NT2/D1 (cell line): ENCODE measurements at regions not wholly inside any gene's neighbourhood (a gene's known extent, or its start where the extent isn't known, plus 50 kb on each side); places are given as distances from the start of the nearest gene placed in this dataset.

Experiments
- DNase-seq: peaks from one replicate; pipeline ENCODE4 v3.0.0-alpha.2; 2011; ENCODE audit warnings: low read depth, low spot score
- H3K27me3 ChIP-seq: 2 replicates; pipeline ENCODE4 v1.6.0; 2011; ENCODE audit warnings: mild to moderate bottlenecking; ENCODE audit not compliant: insufficient read length, insufficient read depth
- H3K36me3 ChIP-seq: 2 replicates; pipeline ENCODE4 v1.6.1; 2011; ENCODE audit warnings: mild to moderate bottlenecking, low read length, mixed read lengths; ENCODE audit not compliant: insufficient read depth, insufficient read length
- H3K4me1 ChIP-seq: 2 replicates; pipeline ENCODE4 v1.5.1; 2011; ENCODE audit not compliant: insufficient read depth, insufficient read length
- H3K4me3 ChIP-seq: 2 replicates; pipeline ENCODE4 v1.5.1; 2011; ENCODE audit warnings: low read depth; ENCODE audit not compliant: insufficient read length
- H3K9ac ChIP-seq: 2 replicates; pipeline ENCODE4 v1.6.0; 2011; ENCODE audit warnings: low read depth; ENCODE audit not compliant: insufficient read length
- H3K9me3 ChIP-seq: 2 replicates; pipeline ENCODE4 v1.5.1; 2011; ENCODE audit warnings: mild to moderate bottlenecking, low read length; ENCODE audit not compliant: insufficient read depth
- SUZ12 ChIP-seq: IDR thresholded peaks from 2 replicates; pipeline ENCODE4 v1.6.1; 2011; ENCODE audit not compliant: insufficient read length, insufficient read depth; ENCODE audit errors: extremely low read depth
- YY1 ChIP-seq: IDR thresholded peaks from 2 replicates; pipeline ENCODE4 v1.6.1; 2011; ENCODE audit not compliant: insufficient read length, insufficient read depth
- ZNF274 ChIP-seq: IDR thresholded peaks from 2 replicates; pipeline ENCODE4 v1.6.1; 2011; ENCODE audit warnings: mild to moderate bottlenecking, low read depth, low read length

GRCh38 chr3:82807781-82808180 lies 1046.3 kb upstream of the GBE1 start:
- TF ChIP-seq YY1 (no peak), ZNF274 (no peak), SUZ12 (no peak)
- Histone ChIP-seq H3K4me3 (no peak overlapping the region), H3K36me3 (no peaks in the 10 kb centered on the region), H3K27me3 (no peaks in the 10 kb centered on the region), H3K9me3 (no peaks in the 10 kb centered on the region), H3K9ac (no peak overlapping the region), H3K4me1 (no peaks in the 10 kb centered on the region)
- no peak for DNase-seq

GRCh38 chr3:82802501-82802900 lies 1041.1 kb upstream of the GBE1 start:
- Histone ChIP-seq H3K9ac (no peak overlapping the region), H3K4me1 (no peaks in the 10 kb centered on the region), H3K9me3 (no peaks in the 10 kb centered on the region), H3K27me3 (no peaks in the 10 kb centered on the region), H3K4me3 (no peak overlapping the region), H3K36me3 (no peaks in the 10 kb centered on the region)
- TF ChIP-seq ZNF274 (no peak), YY1 (no peak), SUZ12 (no peak)
- DNase-seq: no peak

GRCh38 chr3:82800248-82800647 lies 1038.8 kb upstream of the GBE1 start:
- no peak for DNase-seq
- no peaks in the 10 kb centered on the region for H3K36me3 ChIP-seq
- no peaks in the 10 kb centered on the region for H3K27me3 ChIP-seq
- H3K9me3 ChIP-seq: no peaks in the 10 kb centered on the region
- no peak overlapping the region for H3K4me3 ChIP-seq
- no peak overlapping the region for H3K9ac ChIP-seq
- TF ChIP-seq ZNF274: no peak
- no peak for TF ChIP-seq SUZ12
- TF ChIP-seq YY1: no peak
- no peaks in the 10 kb centered on the region for H3K4me1 ChIP-seq

GRCh38 chr3:82796765-82797164 lies 1035.3 kb upstream of the GBE1 start:
- H3K27me3 ChIP-seq: no peaks in the 10 kb centered on the region
- no peaks in the 10 kb centered on the region for H3K36me3 ChIP-seq
- no peak overlapping the region for H3K4me3 ChIP-seq
- H3K4me1 ChIP-seq: no peaks in the 10 kb centered on the region
- TF ChIP-seq SUZ12 (no peak), ZNF274 (no peak), YY1 (no peak)
- no peak overlapping the region for H3K9ac ChIP-seq
- DNase-seq: no peak
- no peaks in the 10 kb centered on the region for H3K9me3 ChIP-seq

- Histone ChIP-seq H3K9me3 (no peaks in the 10 kb centered on the region; the same call in 1 of the 2 replicates), H3K4me3 (no peak overlapping the region), H3K4me1 (no peaks in the 10 kb centered on the region), H3K27me3 (no peaks in the 10 kb centered on the region), H3K36me3 (no peaks in the 10 kb centered on the region), H3K9ac (no peak overlapping the region)
- DNase-seq: no peak
- no peak for TF ChIP-seq YY1
- TF ChIP-seq SUZ12: no peak
- no peak for TF ChIP-seq ZNF274
These were observed 1029.8 kb upstream of the GBE1 start for GRCh38 chr3:82791241-82791640.

- Histone ChIP-seq H3K9ac (no peak overlapping the region), H3K4me1 (no peaks in the 10 kb centered on the region), H3K9me3 (no peaks in the 10 kb centered on the region; the same call in 1 of the 2 replicates), H3K4me3 (no peak overlapping the region), H3K27me3 (no peaks in the 10 kb centered on the region), H3K36me3 (no peaks in the 10 kb centered on the region)
- no peak for DNase-seq
- TF ChIP-seq YY1: no peak
- no peak for TF ChIP-seq SUZ12
- TF ChIP-seq ZNF274: no peak
These were observed 1029.1 kb upstream of the GBE1 start for GRCh38 chr3:82790307-82791097.

- DNase-seq: no peak
- no peaks in the 10 kb centered on the region for H3K4me1 ChIP-seq
- H3K27me3 ChIP-seq: no peaks in the 10 kb centered on the region
- no peak overlapping the region for H3K4me3 ChIP-seq
- H3K9me3 ChIP-seq: no peaks in the 10 kb centered on the region
- no peak overlapping the region for H3K9ac ChIP-seq
- H3K36me3 ChIP-seq: no peaks in the 10 kb centered on the region
- TF ChIP-seq ZNF274: no peak
- no peak for TF ChIP-seq YY1
- no peak for TF ChIP-seq SUZ12
These were observed 1021.7 kb upstream of the GBE1 start for GRCh38 chr3:82783194-82783593.
